ENCODE measurements at regions not wholly inside any gene's neighbourhood (a gene's known extent, or its start where the extent isn't known, plus 50 kb on each side); places are given as distances from the start of the nearest gene placed in this dataset.

GRCh38 chr7:54476609-54477008 is 65.6 kb upstream of the VSTM2A start:
- DNase-seq (ENCODE audit: low read depth in 4 of 4, low spot score in 3 of 4) = no peak

GRCh38 chr7:54477083-54477482 is 65.1 kb upstream of the VSTM2A start:
- DNase-seq (ENCODE audit: low read depth in 4 of 4, low spot score in 3 of 4) = no peak

DNA sequence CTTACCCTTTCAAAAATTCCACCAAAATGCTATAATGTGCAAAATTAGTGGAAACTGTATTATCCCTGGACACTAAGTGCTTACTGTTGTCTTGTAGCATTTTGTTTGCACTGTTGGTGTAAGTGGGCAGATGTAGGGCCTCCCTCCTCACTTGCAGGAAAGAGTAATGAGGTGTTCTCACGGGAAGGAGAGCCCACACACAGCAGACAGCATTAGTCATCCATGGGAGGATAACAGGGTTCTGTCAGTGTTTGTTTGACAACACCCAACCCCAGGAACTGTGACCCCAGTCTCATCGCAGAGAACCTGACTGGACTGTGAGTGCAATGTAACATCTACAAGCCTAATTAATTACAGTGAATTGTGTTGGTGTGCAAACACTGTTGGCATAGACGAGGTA is 58.7 kb upstream of the VSTM2A start:
- no peak for DNase-seq (ENCODE audit: low read depth in 4 of 4, low spot score in 3 of 4)

- DNase-seq (ENCODE audit: low read depth in 4 of 4, low spot score in 3 of 4) = no peak
Observed at GRCh38 chr7:54485044-54485443, 57.1 kb upstream of the VSTM2A start.
